Uterus (tissue), 2 donors: ENCODE measurements at regions not wholly inside any gene's neighbourhood (a gene's known extent, or its start where the extent isn't known, plus 50 kb on each side); places are given as distances from the start of the nearest gene placed in this dataset.

Source experiments
- CTCF ChIP-seq, 4 experiments: fragments of 200-600 bp in 2 of 4; fragments of 450-650 bp in 2 of 4; sonication (generic) in 2 of 4; IDR thresholded peaks; one replicate each; pipeline ENCODE4 v1.5.1; 2016 to 2019; ENCODE audit warnings: antibody characterized with exemption in 4 of 4, mild to moderate bottlenecking in 2 of 4, moderate library complexity in 1 of 4
- POLR2A ChIP-seq, 2 donors: fragments of 450-650 bp; IDR thresholded peaks; one replicate each; pipeline ENCODE4 v1.6.1; 2016; ENCODE audit warnings: antibody characterized with exemption in 2 of 2, mild to moderate bottlenecking in 1 of 2, moderate library complexity in 1 of 2

- no peak for TF ChIP-seq CTCF (IDR thresholded peaks at IDR 0.05)
- no peak for TF ChIP-seq POLR2A (IDR thresholded peaks at IDR 0.05)
Observed at GRCh38 chr20:40072907-40073306, 616.1 kb downstream of the MAFB start.
